ENCODE measurements at regions not wholly inside any gene's neighbourhood (a gene's known extent, or its start where the extent isn't known, plus 50 kb on each side); places are given as distances from the start of the nearest gene placed in this dataset.

DNA sequence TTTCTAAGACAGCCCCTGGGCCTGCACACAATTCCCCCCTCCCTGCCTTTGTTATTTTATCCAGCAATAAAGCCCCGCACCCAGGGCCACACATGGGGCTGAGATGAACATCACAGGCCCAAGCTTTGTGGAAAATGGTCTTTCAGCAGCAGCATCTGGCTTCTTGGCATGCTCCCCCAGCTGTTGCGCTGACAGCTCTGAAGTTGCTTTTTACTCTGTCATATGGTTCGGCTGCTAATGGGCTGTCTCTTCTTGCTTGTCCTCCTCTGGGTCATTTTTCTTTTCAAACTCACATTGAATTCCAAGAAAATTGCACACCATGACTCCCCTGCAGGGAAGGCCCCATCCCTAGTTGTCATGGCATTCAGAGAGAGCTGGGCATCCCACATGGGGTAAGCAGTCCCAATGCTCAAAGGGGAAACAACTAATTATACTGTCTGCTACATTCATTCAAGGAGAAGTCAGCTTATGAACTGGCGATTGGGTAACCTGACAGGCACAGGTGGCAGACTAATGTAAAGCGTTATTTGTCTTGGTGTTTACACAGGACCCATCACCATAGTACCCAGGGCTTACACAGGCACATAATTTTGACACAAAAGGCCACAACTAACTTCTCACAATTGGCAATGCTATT lies 74.0 kb upstream of the CDKN3 start:
- DNase-seq = no peak

- no peak for DNase-seq
Measured at GRCh38 chr14:54325766-54326165, 71.0 kb upstream of the CDKN3 start.

DNA sequence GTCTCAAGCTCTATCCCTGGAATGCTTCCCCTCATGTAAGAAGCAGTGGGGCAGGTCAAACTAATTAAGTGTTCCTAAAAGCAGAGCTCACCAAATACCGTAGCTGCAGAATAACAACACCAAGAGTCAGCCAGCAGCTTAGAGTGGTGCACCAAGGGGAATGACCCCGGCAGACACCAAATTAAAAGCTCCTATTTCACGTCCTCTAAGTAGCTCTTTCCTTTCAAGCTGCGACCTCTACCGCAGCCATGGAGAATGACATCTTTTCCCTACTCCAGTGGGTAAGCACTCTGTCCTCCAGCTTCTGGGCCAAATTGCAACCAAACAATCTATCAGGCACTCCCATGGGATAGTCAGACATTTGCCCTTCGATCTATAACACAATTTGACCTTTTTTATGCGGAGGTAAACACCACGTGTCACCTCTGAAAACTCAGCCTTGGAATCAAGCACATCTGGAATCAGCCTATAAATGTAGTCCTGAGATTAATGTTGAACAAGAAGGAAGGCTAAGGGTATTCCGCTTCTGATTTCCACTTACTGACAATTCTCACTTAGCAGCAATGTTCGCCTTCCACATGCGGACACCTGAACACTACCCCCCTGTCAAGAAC lies 67.6 kb upstream of the CDKN3 start:
- peak; percentile 3 for DNase-seq

DNA sequence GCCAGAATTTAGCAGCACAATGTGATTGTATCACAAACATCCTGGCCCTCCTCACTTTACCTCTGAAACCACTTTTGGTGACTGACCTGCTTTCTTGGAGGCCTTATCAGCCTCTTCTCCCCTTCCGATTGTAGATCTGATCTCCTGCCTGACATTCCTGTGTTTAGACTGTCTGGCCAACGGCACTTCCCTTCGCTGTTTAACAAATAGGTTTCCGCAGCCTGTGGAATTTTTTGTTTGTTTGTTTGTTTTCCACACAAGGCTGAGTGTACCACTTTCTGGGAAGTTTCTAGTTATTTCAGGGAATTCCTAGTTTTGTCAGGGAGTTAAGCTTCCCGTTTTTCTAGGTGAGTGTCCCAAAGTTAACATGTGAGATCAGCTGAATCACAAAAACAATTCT lies 65.9 kb upstream of the CDKN3 start:
- DNase-seq = no peak

DNA sequence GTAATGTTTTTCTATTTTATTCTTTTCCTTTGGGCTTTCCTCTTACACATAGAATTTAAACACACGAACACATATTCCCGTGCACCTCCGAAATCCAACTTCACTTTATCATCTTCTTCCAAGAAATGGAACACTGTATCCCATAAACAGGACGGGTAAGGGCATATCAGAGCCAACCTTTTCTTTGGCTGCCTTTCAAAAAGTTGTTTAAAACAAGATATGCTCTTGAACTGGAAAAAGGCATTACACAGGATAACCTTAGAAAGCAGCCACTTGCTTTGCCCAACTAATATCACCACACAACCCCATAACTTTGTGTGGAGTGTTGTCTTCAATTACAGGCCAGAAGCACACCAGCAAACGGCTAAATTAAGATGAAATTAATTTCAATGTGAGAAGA lies 65.3 kb upstream of the CDKN3 start:
- no peak for DNase-seq

GRCh38 chr14:54332490-54332889 lies 64.3 kb upstream of the CDKN3 start:
- DNase-seq = no peak

DNA sequence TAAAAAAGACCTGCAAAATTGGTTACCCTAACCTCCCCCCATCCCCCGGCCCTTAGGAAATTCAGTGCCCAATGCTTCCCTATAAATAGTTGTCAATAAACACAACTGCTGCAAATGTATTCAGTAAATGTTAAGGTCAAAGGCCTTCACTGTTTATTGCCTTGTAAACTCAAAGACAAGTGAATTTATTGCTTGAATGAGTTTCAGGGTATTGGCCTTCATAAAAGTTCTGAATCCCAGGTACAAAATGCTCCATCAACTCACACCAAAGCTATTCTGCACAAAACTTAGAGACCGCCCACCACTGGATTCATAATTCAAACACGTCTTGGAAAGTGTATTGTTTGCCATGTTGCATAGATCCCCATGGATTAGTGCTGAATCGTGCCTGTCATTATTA lies 63.3 kb upstream of the CDKN3 start:
- DNase-seq = no peak

- DNase-seq = no peak
Measured at GRCh38 chr14:54335569-54336155, 61.1 kb upstream of the CDKN3 start.

- DNase-seq = no peak
Measured at GRCh38 chr14:54337314-54337713, 59.5 kb upstream of the CDKN3 start.

GRCh38 chr14:54338696-54339317 lies 58.0 kb upstream of the CDKN3 start:
- DNase-seq = no peak

- no peak for DNase-seq
Measured at GRCh38 chr14:54339771-54340170, 57.0 kb upstream of the CDKN3 start.

- no peak for DNase-seq
Measured at GRCh38 chr14:54342806-54343205, 54.0 kb upstream of the CDKN3 start.

DNA sequence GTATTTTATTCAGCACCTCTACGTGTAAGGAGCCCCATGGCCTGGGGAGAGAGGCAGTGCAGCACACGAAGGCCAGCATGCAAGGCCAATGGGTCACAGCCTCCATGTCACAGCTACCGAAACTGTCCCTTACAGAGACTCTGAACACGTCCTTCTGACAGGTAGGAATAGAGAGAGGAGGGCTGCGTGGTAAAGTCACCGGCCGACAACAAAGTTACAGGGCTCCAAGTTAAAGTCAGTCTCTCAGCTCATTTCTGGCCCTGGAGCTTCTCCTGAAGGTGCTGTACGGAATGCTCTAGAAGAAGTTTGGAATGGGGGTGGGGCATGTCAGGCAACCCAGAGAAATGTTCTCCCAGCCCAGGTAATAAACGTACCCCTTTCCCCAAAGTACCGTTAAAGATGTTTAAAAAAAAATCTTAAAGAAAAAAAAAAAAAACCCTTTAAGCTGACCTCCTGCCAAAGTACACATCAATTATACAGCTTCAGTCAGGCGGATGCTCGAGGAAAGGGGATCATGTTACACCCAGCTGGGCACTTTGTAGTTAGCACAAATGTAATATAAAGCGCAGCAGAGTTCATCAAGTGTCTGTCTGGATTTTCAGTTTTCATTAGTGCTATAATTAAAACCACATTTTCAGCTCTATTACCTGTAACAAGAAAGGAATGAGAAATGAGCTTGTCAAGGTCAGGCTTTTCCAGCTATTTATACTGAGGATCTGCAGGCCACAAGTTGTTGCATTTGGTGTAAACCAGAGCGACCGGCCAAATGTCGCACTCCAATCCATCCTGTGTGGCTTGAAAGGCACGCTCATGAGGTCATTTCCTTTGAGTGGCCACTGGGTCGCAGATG lies 53.3 kb upstream of the CDKN3 start:
- no peak for DNase-seq

DNA sequence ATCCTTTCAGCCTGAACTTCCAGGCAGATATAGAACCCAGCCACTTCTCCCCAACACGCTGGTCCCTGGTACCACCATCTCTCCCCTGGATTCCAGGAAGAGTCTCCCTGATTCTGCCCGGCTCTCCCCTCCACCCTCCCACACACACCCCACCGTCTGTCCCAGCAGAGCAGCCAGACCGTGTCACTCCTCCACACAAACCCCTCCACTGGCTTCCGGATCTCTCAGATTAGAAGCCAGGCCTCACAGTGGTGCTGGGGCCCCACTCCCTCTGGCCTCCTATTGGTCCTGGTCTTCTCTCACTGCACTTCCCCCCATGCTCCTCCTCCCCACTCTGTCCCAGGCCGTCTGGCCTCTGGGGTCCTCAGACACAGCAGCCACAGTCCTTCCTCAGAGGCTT lies 52.4 kb upstream of the CDKN3 start:
- no peak for DNase-seq

DNA sequence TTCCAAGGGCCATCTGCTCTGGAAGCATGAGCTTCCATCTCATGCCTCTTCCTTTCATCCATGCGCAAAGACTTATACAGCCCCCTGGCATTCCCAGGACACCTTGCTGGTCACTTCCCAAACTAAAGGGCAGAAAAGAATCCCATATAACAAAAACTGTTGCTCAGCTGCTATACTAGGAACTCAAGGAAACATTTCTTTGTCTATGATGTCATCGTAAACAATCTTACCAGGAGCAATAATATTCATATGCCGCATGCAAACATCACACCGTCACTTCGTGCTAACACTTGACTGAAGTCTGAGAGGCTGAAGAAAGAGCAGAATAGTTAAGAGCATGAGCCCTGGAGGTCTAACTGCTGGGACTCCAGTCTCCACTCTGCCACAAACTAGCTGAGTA lies 50.5 kb upstream of the CDKN3 start:
- no peak for DNase-seq
